Mucosa of descending colon (tissue), 3 donors: ENCODE measurements at regions not wholly inside any gene's neighbourhood (a gene's known extent, or its start where the extent isn't known, plus 50 kb on each side); places are given as distances from the start of the nearest gene placed in this dataset.

Source experiments
- ATAC-seq: fragments of 200-7000 bp; cut with Tn5 transposase; one replicate; pipeline ENCODE4 v1.9.1; 2020; ENCODE audit warnings: mild to moderate bottlenecking, moderate library complexity
- DNase-seq, 3 donors: peaks; one replicate each; pipeline ENCODE4 v3.0.0-alpha.2; 2020
- H3K36me3 ChIP-seq: fragments of 200-600 bp; one replicate; pipeline ENCODE4 v1.8.0; 2021; ENCODE audit warnings: low read depth, mild to moderate bottlenecking
- H3K4me1 ChIP-seq: fragments of 200-600 bp; one replicate; pipeline ENCODE4 v1.8.0; 2021; ENCODE audit warnings: low read depth, mild to moderate bottlenecking
- H3K4me3 ChIP-seq: fragments of 200-600 bp; one replicate; pipeline ENCODE4 v1.8.0; 2021; ENCODE audit warnings: mild to moderate bottlenecking
- H3K9me3 ChIP-seq: fragments of 200-600 bp; one replicate; pipeline ENCODE4 v1.8.0; 2021; ENCODE audit warnings: mild to moderate bottlenecking
- intact Hi-C, 2 donors: fragments of 100-400 bp; cut with DNase I in 1 of 2; cut with micrococcal nuclease in 1 of 2; formaldehyde crosslinking; loops; one replicate each; pipeline versions ENCODE4 v1.11.0 to v1.11.1; 2022; cut with DNase I, micrococcal nuclease
- TF ChIP-seq, protein P1 (sequence below): fragments of 200-600 bp; IDR thresholded peaks from one replicate; pipeline ENCODE4 v1.8.0; 2022; ENCODE audit warnings: antibody characterized with exemption, mild to moderate bottlenecking
- donor health status: DM: no; HTN: no; CAD: no; lungs with moderate emphysema.
- donor health status: DM: no; HTN: no; CAD: no.
- donor health status: DM: no; HTN: yes; CAD: no.

DNA sequence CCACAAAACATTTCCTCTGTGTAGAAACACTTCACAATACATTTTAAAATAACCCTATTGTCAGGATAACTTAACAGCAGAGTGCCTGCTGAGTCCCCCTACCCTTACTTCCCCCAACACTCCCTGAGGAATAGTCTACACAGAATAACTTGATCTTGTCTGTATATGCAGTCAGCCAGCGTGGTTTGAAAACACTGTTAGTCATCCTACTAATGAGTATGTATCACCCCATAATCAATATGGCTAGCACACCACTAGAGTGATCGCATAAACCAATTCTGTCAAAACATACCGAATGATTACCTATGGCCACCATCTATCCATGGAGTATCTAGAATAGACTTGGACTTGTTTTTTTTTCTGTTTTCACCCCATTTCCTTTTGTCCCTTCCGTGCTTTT is 152.7 kb upstream of the NECTIN3 start:
- no peak overlapping the region for H3K4me3 ChIP-seq
- no peaks in the 10 kb centered on the region for H3K36me3 ChIP-seq
- no peak for DNase-seq
- intact Hi-C loops = no loop called here
- TF ChIP-seq, protein P1, sequence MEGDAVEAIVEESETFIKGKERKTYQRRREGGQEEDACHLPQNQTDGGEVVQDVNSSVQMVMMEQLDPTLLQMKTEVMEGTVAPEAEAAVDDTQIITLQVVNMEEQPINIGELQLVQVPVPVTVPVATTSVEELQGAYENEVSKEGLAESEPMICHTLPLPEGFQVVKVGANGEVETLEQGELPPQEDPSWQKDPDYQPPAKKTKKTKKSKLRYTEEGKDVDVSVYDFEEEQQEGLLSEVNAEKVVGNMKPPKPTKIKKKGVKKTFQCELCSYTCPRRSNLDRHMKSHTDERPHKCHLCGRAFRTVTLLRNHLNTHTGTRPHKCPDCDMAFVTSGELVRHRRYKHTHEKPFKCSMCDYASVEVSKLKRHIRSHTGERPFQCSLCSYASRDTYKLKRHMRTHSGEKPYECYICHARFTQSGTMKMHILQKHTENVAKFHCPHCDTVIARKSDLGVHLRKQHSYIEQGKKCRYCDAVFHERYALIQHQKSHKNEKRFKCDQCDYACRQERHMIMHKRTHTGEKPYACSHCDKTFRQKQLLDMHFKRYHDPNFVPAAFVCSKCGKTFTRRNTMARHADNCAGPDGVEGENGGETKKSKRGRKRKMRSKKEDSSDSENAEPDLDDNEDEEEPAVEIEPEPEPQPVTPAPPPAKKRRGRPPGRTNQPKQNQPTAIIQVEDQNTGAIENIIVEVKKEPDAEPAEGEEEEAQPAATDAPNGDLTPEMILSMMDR = no peak
- ATAC-seq = no peak
- H3K9me3 ChIP-seq = no peaks in the 10 kb centered on the region
- H3K4me1 ChIP-seq = no peaks in the 10 kb centered on the region

DNA sequence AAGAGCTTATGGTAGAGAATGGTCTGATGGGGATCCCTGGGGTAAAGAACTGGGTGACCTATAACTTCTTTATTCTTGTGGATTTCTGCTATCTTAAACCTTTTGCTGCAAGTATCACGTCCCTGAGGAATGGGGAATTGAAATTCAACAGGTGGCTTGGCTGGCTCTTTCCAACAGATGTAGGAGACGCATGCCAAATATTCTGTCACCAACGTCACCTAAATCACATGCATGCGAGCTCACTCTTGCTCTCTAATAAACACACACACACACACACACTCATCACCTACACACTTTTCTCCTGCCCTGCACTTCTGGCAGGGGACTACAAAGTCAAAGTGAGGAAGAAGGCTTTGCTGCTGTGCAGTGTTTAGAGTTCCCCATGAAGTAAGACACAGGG is 145.8 kb upstream of the NECTIN3 start:
- DNase-seq = no peak
- Histone ChIP-seq H3K4me3 (no peak overlapping the region), H3K9me3 (no peaks in the 10 kb centered on the region), H3K4me1 (no peaks in the 10 kb centered on the region), H3K36me3 (no peaks in the 10 kb centered on the region)
- intact Hi-C loops = no loop called here
- TF ChIP-seq, protein P1 = no peak
- no peak for ATAC-seq

DNA sequence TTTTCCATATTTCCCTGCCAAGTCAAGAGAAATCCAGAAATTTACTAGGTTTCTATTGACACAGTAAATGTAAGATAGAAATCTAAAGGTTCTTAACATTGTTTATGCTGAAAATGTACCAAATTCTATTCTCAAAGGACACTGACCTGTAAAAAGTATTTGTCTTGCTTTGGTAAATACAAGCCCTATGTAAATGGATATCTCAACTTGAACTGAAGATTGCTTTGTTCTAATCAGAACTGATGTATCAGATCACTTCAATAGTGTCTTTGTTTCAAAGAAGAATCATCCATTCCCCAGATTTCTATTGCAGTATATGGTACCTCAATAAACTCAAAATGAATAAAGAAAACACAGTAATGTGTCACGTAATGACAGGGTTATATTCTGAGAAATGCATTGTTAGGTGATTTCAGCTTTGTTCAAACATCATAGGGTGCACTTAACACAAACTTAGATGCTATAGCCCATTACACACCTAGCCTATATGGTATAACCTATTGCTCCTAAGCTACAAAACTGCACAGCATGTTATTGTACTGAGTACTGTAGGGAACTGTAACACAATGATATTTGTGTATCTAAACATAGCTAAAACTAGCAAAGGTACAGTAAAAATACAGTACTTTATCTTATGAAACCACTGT is 143.5 kb upstream of the NECTIN3 start:
- TF ChIP-seq, protein P1 = no peak
- intact Hi-C loops = no loop called here
- Histone ChIP-seq H3K36me3 (no peaks in the 10 kb centered on the region), H3K4me3 (no peak overlapping the region), H3K4me1 (no peaks in the 10 kb centered on the region), H3K9me3 (no peaks in the 10 kb centered on the region)
- DNase-seq = no peak
- peak; percentile 90 for ATAC-seq

DNA sequence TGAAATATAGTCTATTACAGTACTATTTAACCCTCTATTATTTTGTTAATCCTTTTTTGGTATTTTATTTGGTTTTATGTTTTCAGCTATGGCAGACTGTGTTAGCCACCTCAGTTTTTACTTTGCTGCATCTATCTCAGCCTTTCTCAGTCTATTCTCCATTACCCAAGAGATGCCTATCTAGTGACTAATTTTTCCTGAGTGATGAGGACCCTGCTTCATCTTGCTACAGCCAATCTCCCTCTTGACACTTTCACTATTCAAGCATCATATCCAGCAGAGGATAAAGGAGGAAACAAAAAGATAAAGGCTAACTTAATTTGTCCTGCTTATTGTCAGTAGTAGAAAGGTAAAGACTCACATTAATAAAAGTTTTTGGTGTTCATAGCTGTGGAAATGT is 141.8 kb upstream of the NECTIN3 start:
- Histone ChIP-seq H3K4me1 (no peaks in the 10 kb centered on the region), H3K4me3 (no peak overlapping the region), H3K9me3 (no peaks in the 10 kb centered on the region), H3K36me3 (no peaks in the 10 kb centered on the region)
- ATAC-seq (no peak), DNase-seq (no peak)
- intact Hi-C loops = no loop called here
- TF ChIP-seq, protein P1 = no peak

DNA sequence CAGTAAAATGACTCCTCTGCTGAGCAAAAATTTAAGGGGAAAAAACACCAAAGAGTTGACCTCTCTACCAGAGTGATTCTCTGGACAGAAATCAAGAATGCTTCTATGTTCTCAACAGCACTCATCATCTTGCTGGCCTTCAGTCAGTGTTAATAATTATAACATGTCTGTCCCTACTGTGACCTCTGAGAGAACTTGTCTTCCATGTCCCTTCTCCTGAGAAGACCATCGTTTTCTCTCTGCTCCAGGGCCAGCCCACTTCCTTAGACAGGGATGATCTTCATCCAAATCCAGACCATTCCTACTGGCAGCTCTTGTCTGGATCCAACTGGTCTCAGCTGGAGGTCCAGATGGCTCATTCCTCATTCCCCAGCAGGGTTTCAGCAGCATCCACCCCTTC is 139.0 kb upstream of the NECTIN3 start:
- no peaks in the 10 kb centered on the region for H3K9me3 ChIP-seq
- DNase-seq (no peak), ATAC-seq (no peak)
- intact Hi-C loops = no loop called here
- TF ChIP-seq, protein P1 = no peak
- no peaks in the 10 kb centered on the region for H3K36me3 ChIP-seq
- no peaks in the 10 kb centered on the region for H3K4me1 ChIP-seq
- no peak overlapping the region for H3K4me3 ChIP-seq
